Choroid plexus epithelial cell (primary cell): ENCODE measurements at regions not wholly inside any gene's neighbourhood (a gene's known extent, or its start where the extent isn't known, plus 50 kb on each side); places are given as distances from the start of the nearest gene placed in this dataset.
"Not testable (repeated sequence)": the region's sequence is repeated elsewhere in the genome, so short reads cannot be mapped to it uniquely, and the experiment has no call there.

ENCODE experiments used
- DNase-seq: peaks from one replicate; pipeline ENCODE4 v3.0.0-alpha.2; 2010; ENCODE audit warnings: low read depth
- H3K4me3 ChIP-seq: 2 replicates; pipeline ENCODE4 v1.5.1; 2011; ENCODE audit warnings: low read depth, mild to moderate bottlenecking, control low read depth, low read length, moderate library complexity
- TF ChIP-seq, protein P1 (sequence below): conservative IDR thresholded peaks from 2 replicates; pipeline ENCODE4 v1.5.1; 2011; ENCODE audit warnings: low read depth, mild to moderate bottlenecking, control low read depth, inconsistent platforms, low read length, moderate library complexity

GRCh38 chr6:134764741-134765140 lies 185.2 kb downstream of the ALDH8A1 start:
- TF ChIP-seq, protein P1, sequence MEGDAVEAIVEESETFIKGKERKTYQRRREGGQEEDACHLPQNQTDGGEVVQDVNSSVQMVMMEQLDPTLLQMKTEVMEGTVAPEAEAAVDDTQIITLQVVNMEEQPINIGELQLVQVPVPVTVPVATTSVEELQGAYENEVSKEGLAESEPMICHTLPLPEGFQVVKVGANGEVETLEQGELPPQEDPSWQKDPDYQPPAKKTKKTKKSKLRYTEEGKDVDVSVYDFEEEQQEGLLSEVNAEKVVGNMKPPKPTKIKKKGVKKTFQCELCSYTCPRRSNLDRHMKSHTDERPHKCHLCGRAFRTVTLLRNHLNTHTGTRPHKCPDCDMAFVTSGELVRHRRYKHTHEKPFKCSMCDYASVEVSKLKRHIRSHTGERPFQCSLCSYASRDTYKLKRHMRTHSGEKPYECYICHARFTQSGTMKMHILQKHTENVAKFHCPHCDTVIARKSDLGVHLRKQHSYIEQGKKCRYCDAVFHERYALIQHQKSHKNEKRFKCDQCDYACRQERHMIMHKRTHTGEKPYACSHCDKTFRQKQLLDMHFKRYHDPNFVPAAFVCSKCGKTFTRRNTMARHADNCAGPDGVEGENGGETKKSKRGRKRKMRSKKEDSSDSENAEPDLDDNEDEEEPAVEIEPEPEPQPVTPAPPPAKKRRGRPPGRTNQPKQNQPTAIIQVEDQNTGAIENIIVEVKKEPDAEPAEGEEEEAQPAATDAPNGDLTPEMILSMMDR = no peak

DNA sequence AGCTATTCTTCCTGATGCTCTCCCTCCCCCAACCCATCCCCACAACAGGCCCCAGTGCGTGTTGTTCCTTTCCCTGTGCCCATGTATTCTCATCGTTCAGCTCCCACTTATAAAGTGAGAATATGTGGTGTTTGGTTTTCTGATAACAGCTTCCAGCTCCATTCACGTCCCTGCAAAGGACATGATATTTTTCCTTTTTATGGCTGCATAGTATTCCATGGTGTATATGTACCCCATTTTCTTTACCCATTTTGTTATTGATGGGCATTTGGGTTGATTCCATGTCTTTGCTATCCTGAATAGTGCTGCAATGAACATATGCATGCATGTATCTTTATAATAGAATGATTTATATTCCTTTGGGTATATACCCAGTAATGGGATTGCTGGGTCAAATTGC lies 186.3 kb downstream of the ALDH8A1 start:
- DNase-seq, H3K4me3 ChIP-seq: not testable (repeated sequence)

More at GRCh38 chr6:134764741-134765140, 185.2 kb downstream of the ALDH8A1 start:
- H3K4me3 ChIP-seq = no peak overlapping the region
- no peak for DNase-seq

DNA sequence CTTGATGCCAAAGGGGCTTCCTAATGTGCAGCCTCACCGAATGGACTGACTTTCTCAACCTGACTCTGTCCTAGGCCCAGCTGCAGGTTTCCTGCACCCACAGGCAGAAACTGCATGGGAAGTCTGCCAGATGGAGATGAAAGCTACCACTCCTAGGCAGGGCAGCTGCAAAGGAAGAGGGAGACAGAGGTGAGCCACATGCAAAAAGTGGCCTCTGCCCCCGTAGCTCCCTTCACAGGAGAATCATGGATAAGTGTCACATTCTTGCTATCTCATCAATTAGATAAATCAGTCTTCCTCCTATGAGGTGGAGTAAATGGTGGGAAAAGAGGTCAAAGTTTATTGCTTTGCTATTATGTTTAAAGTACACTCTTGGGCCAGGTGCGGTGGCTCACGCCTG lies 191.3 kb downstream of the ALDH8A1 start:
- TF ChIP-seq, protein P1 = no peak
- DNase-seq = no peak
- H3K4me3 ChIP-seq = no peak overlapping the region

DNA sequence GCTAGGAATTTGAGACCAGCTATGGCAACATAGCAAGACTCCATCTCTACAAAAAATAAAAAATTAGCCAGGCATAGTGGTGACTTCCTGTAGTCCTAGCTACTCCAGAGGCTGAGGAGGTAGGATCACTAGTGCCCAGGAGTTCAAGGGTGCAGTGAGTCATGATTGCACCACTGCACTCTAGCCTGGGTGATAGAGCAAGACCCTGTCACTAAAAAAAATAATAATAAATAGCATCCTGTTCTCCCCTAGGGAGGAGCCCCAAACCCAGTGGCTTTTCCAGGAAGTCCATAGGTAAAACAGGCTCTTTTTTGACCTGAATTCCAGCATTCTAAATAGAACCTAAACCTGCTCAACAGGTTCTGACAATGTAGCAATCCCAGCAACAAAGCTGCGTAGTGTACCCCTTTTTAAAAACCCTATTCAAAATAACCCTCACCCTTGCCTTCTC lies 192.0 kb downstream of the ALDH8A1 start:
- TF ChIP-seq, protein P1 = no peak
- H3K4me3 ChIP-seq = no peak overlapping the region
- no peak for DNase-seq

DNA sequence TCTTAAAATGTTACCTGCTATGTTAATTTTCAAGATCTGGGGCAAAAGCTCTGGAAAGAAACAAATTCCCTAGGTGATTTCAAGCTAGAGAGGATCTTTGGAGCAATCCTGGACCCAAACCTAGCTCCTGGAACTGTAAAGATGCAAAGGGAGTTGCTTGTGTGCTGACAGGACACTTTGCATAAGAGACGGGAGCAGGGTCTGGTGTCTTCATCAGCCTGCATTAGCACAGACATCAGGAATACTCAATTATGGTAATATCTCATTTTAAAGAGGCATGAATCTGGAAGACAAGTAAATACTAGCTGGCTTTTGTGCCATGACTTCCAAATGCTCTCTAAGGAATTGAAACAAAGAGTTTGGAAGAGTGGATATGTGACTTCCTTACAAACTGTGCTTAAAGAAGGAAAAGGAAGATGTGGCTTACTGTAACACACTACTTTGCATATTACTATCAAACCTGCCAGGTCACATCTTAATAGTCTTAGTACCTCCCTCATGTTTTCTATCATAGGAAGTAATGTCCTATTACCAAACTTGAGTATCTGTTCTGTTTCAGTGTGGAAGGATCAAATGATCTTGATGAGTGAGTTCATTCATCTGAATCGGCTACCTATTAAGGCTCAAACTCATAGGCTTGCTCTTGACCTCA lies 193.4 kb downstream of the ALDH8A1 start:
- TF ChIP-seq, protein P1 = no peak
- no peak overlapping the region for H3K4me3 ChIP-seq
- no peak for DNase-seq

DNA sequence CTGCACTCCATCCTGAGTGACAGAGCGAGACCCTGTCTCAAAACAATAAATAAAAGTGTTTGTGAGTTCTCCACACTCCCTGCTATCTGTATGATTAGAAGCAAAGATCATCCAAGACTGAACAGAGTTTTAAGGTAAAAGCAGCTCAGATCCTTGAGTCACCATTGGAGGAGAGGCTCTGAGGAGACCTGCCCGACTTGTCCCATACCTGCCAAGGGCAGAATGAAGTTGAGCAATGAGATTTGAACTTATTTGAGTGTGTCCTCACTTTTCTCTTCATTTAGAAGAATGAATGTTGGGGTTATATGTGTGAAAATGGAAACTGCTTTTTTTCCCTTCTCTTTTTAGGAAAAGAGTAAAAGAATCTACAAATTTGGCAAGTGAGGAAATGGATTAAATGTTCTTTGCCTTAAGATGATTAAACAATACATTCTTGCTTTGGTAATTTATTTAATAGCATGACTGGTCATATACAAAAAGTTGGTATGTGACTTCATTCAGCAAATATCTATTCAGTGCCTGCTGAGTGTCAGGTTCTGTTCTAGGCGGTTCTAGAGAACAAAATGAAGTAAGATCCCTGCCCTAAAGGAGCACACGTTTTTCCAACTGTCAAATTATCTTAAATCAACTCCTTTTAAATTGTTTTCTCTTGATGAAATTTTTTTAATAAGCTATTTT lies 195.7 kb downstream of the ALDH8A1 start:
- DNase-seq = no peak
- TF ChIP-seq, protein P1 = no peak

GRCh38 chr6:134753001-134753400 lies 196.9 kb downstream of the ALDH8A1 start:
- H3K4me3 ChIP-seq = no peak overlapping the region
- TF ChIP-seq, protein P1 = no peak
- no peak for DNase-seq

More for the DNA sequence above, 195.7 kb downstream of the ALDH8A1 start:
- H3K4me3 ChIP-seq = no peak overlapping the region
